Peyer's patch (tissue), 4 donors: ENCODE measurements at regions not wholly inside any gene's neighbourhood (a gene's known extent, or its start where the extent isn't known, plus 50 kb on each side); places are given as distances from the start of the nearest gene placed in this dataset.

ENCODE experiments used
- DNase-seq, 3 donors: peaks; one replicate each; pipeline ENCODE4 v3.0.0-alpha.2; 2017 to 2019
- H3K27ac ChIP-seq, 4 donors: fragments of 200-600 bp; sonication (generic); one replicate each; pipeline ENCODE4 v1.5.1; 2016 to 2019
- H3K27me3 ChIP-seq, 2 donors: fragments of 200-600 bp; sonication (generic); one replicate each; pipeline ENCODE4 v1.5.1; 2019
- H3K36me3 ChIP-seq, 3 donors: fragments of 200-600 bp; sonication (generic); one replicate each; pipeline ENCODE4 v1.5.1; 2016 to 2019
- H3K4me1 ChIP-seq, 4 donors: fragments of 200-600 bp; sonication (generic); one replicate each; pipeline ENCODE4 v1.5.1; 2016 to 2019
- H3K4me3 ChIP-seq, 4 donors: fragments of 200-600 bp; sonication (generic); 1 replicate in 3 of 4; 2 replicates in 1 of 4; pipeline ENCODE4 v1.5.1; 2016 to 2019; ENCODE audit warnings: mild to moderate bottlenecking in 1 of 4
- H3K9me3 ChIP-seq, 4 donors: fragments of 200-600 bp; sonication (generic); one replicate each; pipeline ENCODE4 v1.5.1; 2016 to 2019; ENCODE audit warnings: mild to moderate bottlenecking in 1 of 4
- CTCF ChIP-seq, 6 experiments: fragments of 450-650 bp in 4 of 6; fragments of 200-600 bp in 2 of 6; sonication (generic) in 1 of 6; IDR thresholded peaks; one replicate each; pipeline ENCODE4 v1.5.1; 2017 to 2019; ENCODE audit warnings: antibody characterized with exemption in 6 of 6, mild to moderate bottlenecking in 3 of 6, moderate library complexity in 1 of 6
- POLR2A ChIP-seq, 2 donors: fragments of 450-650 bp; IDR thresholded peaks; one replicate each; pipeline ENCODE4 v1.5.1; 2017; ENCODE audit warnings: antibody characterized with exemption in 2 of 2, mild to moderate bottlenecking in 2 of 2, moderate library complexity in 2 of 2

- Histone ChIP-seq H3K36me3 (no peaks in the 10 kb centered on the region), H3K4me1 (no peaks in the 10 kb centered on the region), H3K4me3 (no peak overlapping the region), H3K27me3 (no peaks in the 10 kb centered on the region), H3K9me3 (peaks cover 0 to 3% (median 0%) of the 10 kb centered on the region in 4 donors), H3K27ac (no peak overlapping the region)
- no peak for TF ChIP-seq POLR2A (IDR thresholded peaks at IDR 0.05)
- TF ChIP-seq CTCF (IDR thresholded peaks at IDR 0.05) = no peak
- DNase-seq = no peak
Measured at GRCh38 chr10:83037653-83038052, 1101.7 kb upstream of the GHITM start.

- Histone ChIP-seq H3K9me3 (peaks cover 0 to 3% (median 0%) of the 10 kb centered on the region in 4 donors), H3K36me3 (no peaks in the 10 kb centered on the region), H3K27me3 (no peaks in the 10 kb centered on the region), H3K27ac (no peak overlapping the region), H3K4me3 (no peak overlapping the region), H3K4me1 (no peaks in the 10 kb centered on the region)
- TF ChIP-seq POLR2A (IDR thresholded peaks at IDR 0.05) (no peak), CTCF (IDR thresholded peaks at IDR 0.05) (no peak)
- no peak for DNase-seq
Measured at GRCh38 chr10:83038631-83039030, 1100.7 kb upstream of the GHITM start.

- Histone ChIP-seq H3K9me3 (no peaks in the 10 kb centered on the region), H3K4me3 (no peak overlapping the region), H3K4me1 (no peaks in the 10 kb centered on the region), H3K36me3 (no peaks in the 10 kb centered on the region), H3K27me3 (no peaks in the 10 kb centered on the region), H3K27ac (no peak overlapping the region)
- no peak for DNase-seq
- TF ChIP-seq CTCF (IDR thresholded peaks at IDR 0.05) = no peak
- TF ChIP-seq POLR2A (IDR thresholded peaks at IDR 0.05) = no peak
Measured at GRCh38 chr10:83045731-83046130, 1093.6 kb upstream of the GHITM start.

- TF ChIP-seq CTCF (IDR thresholded peaks at IDR 0.05) (no peak), POLR2A (IDR thresholded peaks at IDR 0.05) (no peak)
- Histone ChIP-seq H3K4me1 (no peaks in the 10 kb centered on the region), H3K9me3 (peaks cover 0 to 3% (median 0%) of the 10 kb centered on the region in 4 donors), H3K27me3 (no peaks in the 10 kb centered on the region), H3K4me3 (no peak overlapping the region), H3K36me3 (no peaks in the 10 kb centered on the region), H3K27ac (no peak overlapping the region)
- DNase-seq = no peak
Measured at GRCh38 chr10:83050815-83051214, 1088.5 kb upstream of the GHITM start.

- no peaks in the 10 kb centered on the region for H3K36me3 ChIP-seq
- H3K27ac ChIP-seq = no peak overlapping the region
- TF ChIP-seq CTCF (IDR thresholded peaks at IDR 0.05) = no peak
- TF ChIP-seq POLR2A (IDR thresholded peaks at IDR 0.05) = no peak
- no peaks in the 10 kb centered on the region for H3K27me3 ChIP-seq
- H3K4me1 ChIP-seq = no peaks in the 10 kb centered on the region
- no peaks in the 10 kb centered on the region for H3K9me3 ChIP-seq
- no peak overlapping the region for H3K4me3 ChIP-seq
- DNase-seq = no peak
Measured at GRCh38 chr10:83062871-83063270, 1076.4 kb upstream of the GHITM start.

GRCh38 chr10:83073472-83073871 lies 1065.8 kb upstream of the GHITM start:
- no peaks in the 10 kb centered on the region for H3K9me3 ChIP-seq
- H3K36me3 ChIP-seq = no peaks in the 10 kb centered on the region
- no peak overlapping the region for H3K4me3 ChIP-seq
- TF ChIP-seq CTCF (IDR thresholded peaks at IDR 0.05) (no peak), POLR2A (IDR thresholded peaks at IDR 0.05) (no peak)
- no peak for DNase-seq
- no peak overlapping the region for H3K27ac ChIP-seq
- H3K27me3 ChIP-seq = no peaks in the 10 kb centered on the region
- no peaks in the 10 kb centered on the region for H3K4me1 ChIP-seq
